ENCODE measurements at regions not wholly inside any gene's neighbourhood (a gene's known extent, or its start where the extent isn't known, plus 50 kb on each side); places are given as distances from the start of the nearest gene placed in this dataset.

GRCh38 chr18:73240899-73241298 is 373.1 kb upstream of the NETO1 start:
- H3K27ac ChIP-seq, result no peak overlapping the region

GRCh38 chr18:73235921-73236320 is 368.1 kb upstream of the NETO1 start:
- no peaks in the 10 kb centered on the region for H4K20me1 ChIP-seq (ENCODE audit: insufficient read depth, poor library complexity, severe bottlenecking)
- H3K9me3 ChIP-seq (ENCODE audit: low read depth), result no peaks in the 10 kb centered on the region
- H2AFZ ChIP-seq, result no peak overlapping the region
- no peaks in the 10 kb centered on the region for H3K4me1 ChIP-seq (ENCODE audit: insufficient read depth)
- no peaks in the 10 kb centered on the region for H3K9me2 ChIP-seq (replicated peaks; ENCODE audit: insufficient read depth)
- TF ChIP-seq EZH2 (IDR thresholded peaks at IDR 0.05; ENCODE audit: borderline replicate concordance), result no peak
- TF ChIP-seq CTCF (IDR thresholded peaks at IDR 0.05; ENCODE audit: poor library complexity), result no peak
- TF ChIP-seq EZH2phosphoT487 (IDR thresholded peaks at IDR 0.05; ENCODE audit: low read depth, severe bottlenecking, unreplicated experiment), result no peak
- no peak overlapping the region for H3K4me3 ChIP-seq
- no peak for DNase-seq (ENCODE audit: low spot score)
- no peaks in the 10 kb centered on the region for H3K36me3 ChIP-seq (replicated peaks; ENCODE audit: insufficient read depth, low read depth)
- no peaks in the 10 kb centered on the region for H3K79me2 ChIP-seq
- H3K27ac ChIP-seq, result no peak overlapping the region
- H3K27me3 ChIP-seq, result no peaks in the 10 kb centered on the region
- no peak overlapping the region for H3K4me2 ChIP-seq

More at GRCh38 chr18:73240899-73241298, 373.1 kb upstream of the NETO1 start:
- Histone ChIP-seq H3K4me1 (ENCODE audit: insufficient read depth) (no peaks in the 10 kb centered on the region), H3K4me2 (no peak overlapping the region), H3K27me3 (no peaks in the 10 kb centered on the region), H3K79me2 (no peaks in the 10 kb centered on the region), H3K36me3 (replicated peaks; ENCODE audit: insufficient read depth, low read depth) (no peaks in the 10 kb centered on the region), H2AFZ (no peak overlapping the region), H3K9me3 (ENCODE audit: low read depth) (no peaks in the 10 kb centered on the region), H4K20me1 (ENCODE audit: insufficient read depth, poor library complexity, severe bottlenecking) (no peaks in the 10 kb centered on the region), H3K4me3 (no peak overlapping the region), H3K9me2 (replicated peaks; ENCODE audit: insufficient read depth) (no peaks in the 10 kb centered on the region)
- TF ChIP-seq CTCF (IDR thresholded peaks at IDR 0.05; ENCODE audit: poor library complexity), result no peak
- no peak for TF ChIP-seq EZH2phosphoT487 (IDR thresholded peaks at IDR 0.05; ENCODE audit: low read depth, severe bottlenecking, unreplicated experiment)
- no peak for TF ChIP-seq EZH2 (IDR thresholded peaks at IDR 0.05; ENCODE audit: borderline replicate concordance)
- 48% methylated on average over 2 of the region's 2 CpGs for WGBS (ENCODE audit: low lambda C conversion rate, missing lambda C conversion rate)
- no peak for DNase-seq (ENCODE audit: low spot score)

- no peaks in the 10 kb centered on the region for H3K36me3 ChIP-seq (replicated peaks; ENCODE audit: insufficient read depth, low read depth)
- H3K4me2 ChIP-seq, result no peak overlapping the region
- H3K79me2 ChIP-seq, result no peaks in the 10 kb centered on the region
- H3K27me3 ChIP-seq, result no peaks in the 10 kb centered on the region
- WGBS (ENCODE audit: low lambda C conversion rate, missing lambda C conversion rate), result 74% methylated on average over 8 of the region's 8 CpGs
- H4K20me1 ChIP-seq (ENCODE audit: insufficient read depth, poor library complexity, severe bottlenecking), result no peaks in the 10 kb centered on the region
- H2AFZ ChIP-seq, result no peak overlapping the region
- peak; percentile 19 for DNase-seq (ENCODE audit: low spot score)
- TF ChIP-seq EZH2 (IDR thresholded peaks at IDR 0.05; ENCODE audit: borderline replicate concordance), result no peak
- no peak for TF ChIP-seq EZH2phosphoT487 (IDR thresholded peaks at IDR 0.05; ENCODE audit: low read depth, severe bottlenecking, unreplicated experiment)
- no peak for TF ChIP-seq CTCF (IDR thresholded peaks at IDR 0.05; ENCODE audit: poor library complexity)
- H3K9me3 ChIP-seq (ENCODE audit: low read depth), result no peaks in the 10 kb centered on the region
- H3K4me3 ChIP-seq, result no peak overlapping the region
- H3K4me1 ChIP-seq (ENCODE audit: insufficient read depth), result no peaks in the 10 kb centered on the region
- H3K27ac ChIP-seq, result no peak overlapping the region
- no peaks in the 10 kb centered on the region for H3K9me2 ChIP-seq (replicated peaks; ENCODE audit: insufficient read depth)
Observed at GRCh38 chr18:73235491-73235890, 367.7 kb upstream of the NETO1 start.

- Histone ChIP-seq H3K4me3 (no peak overlapping the region), H3K9me3 (ENCODE audit: low read depth) (no peaks in the 10 kb centered on the region), H4K20me1 (ENCODE audit: insufficient read depth, poor library complexity, severe bottlenecking) (no peaks in the 10 kb centered on the region), H3K36me3 (replicated peaks; ENCODE audit: insufficient read depth, low read depth) (no peaks in the 10 kb centered on the region), H3K9me2 (replicated peaks; ENCODE audit: insufficient read depth) (no peaks in the 10 kb centered on the region), H3K4me1 (ENCODE audit: insufficient read depth) (no peaks in the 10 kb centered on the region), H3K4me2 (no peak overlapping the region), H3K27ac (no peak overlapping the region), H3K27me3 (no peaks in the 10 kb centered on the region), H3K79me2 (no peaks in the 10 kb centered on the region), H2AFZ (no peak overlapping the region)
- no peak for DNase-seq (ENCODE audit: low spot score)
- TF ChIP-seq CTCF (IDR thresholded peaks at IDR 0.05; ENCODE audit: poor library complexity), result no peak
- no peak for TF ChIP-seq EZH2 (IDR thresholded peaks at IDR 0.05; ENCODE audit: borderline replicate concordance)
- TF ChIP-seq EZH2phosphoT487 (IDR thresholded peaks at IDR 0.05; ENCODE audit: low read depth, severe bottlenecking, unreplicated experiment), result no peak
- 77% methylated on average over 8 of the region's 8 CpGs for WGBS (ENCODE audit: low lambda C conversion rate, missing lambda C conversion rate)
Observed at GRCh38 chr18:73232933-73233332, 365.1 kb upstream of the NETO1 start.

Data from hepatocyte (in vitro differentiated cells).